Hematopoietic multipotent progenitor cell treated with erythropoietin and hydrocortisone succinate and interleukin-3 and kit ligand, for 6 days (in vitro differentiated cells): ENCODE measurements at regions not wholly inside any gene's neighbourhood (a gene's known extent, or its start where the extent isn't known, plus 50 kb on each side); places are given as distances from the start of the nearest gene placed in this dataset.

Experiments
- DNase-seq: peaks from one replicate; pipeline ENCODE4 v3.0.0-alpha.2; 2015

GRCh38 chr4:38230821-38231563, 270.8 kb downstream of the PTTG2 start:
- DNase-seq, result no peak

GRCh38 chr4:38231626-38232025, 271.4 kb downstream of the PTTG2 start:
- DNase-seq, result no peak

GRCh38 chr4:38232741-38233140, 272.5 kb downstream of the PTTG2 start:
- no peak for DNase-seq

- no peak for DNase-seq
Measured at GRCh38 chr4:38233727-38234480, 273.7 kb downstream of the PTTG2 start.

GRCh38 chr4:38235354-38235753, 275.2 kb downstream of the PTTG2 start:
- no peak for DNase-seq

GRCh38 chr4:38236003-38236402, 275.8 kb downstream of the PTTG2 start:
- no peak for DNase-seq

- DNase-seq, result no peak
Measured at GRCh38 chr4:38236503-38236902, 276.3 kb downstream of the PTTG2 start.

GRCh38 chr4:38237139-38237538, 276.9 kb downstream of the PTTG2 start:
- DNase-seq, result no peak

- no peak for DNase-seq
Measured at GRCh38 chr4:38241541-38241940, 281.3 kb downstream of the PTTG2 start.

- DNase-seq, result no peak
Measured at GRCh38 chr4:38242101-38242500, 281.9 kb downstream of the PTTG2 start.

GRCh38 chr4:38242822-38243387, 282.7 kb downstream of the PTTG2 start:
- peak; percentile 53 for DNase-seq

GRCh38 chr4:38243388-38244053, 283.3 kb downstream of the PTTG2 start:
- DNase-seq, result no peak

- no peak for DNase-seq
Measured at GRCh38 chr4:38254825-38255224, 294.6 kb downstream of the PTTG2 start.

- no peak for DNase-seq
Measured at GRCh38 chr4:38255572-38255971, 295.4 kb downstream of the PTTG2 start.

- DNase-seq, result no peak
Measured at GRCh38 chr4:38266616-38267015, 306.4 kb downstream of the PTTG2 start.

- DNase-seq, result no peak
Measured at GRCh38 chr4:38268108-38268820, 308.1 kb downstream of the PTTG2 start.

GRCh38 chr4:38268837-38269236, 308.6 kb downstream of the PTTG2 start:
- no peak for DNase-seq

GRCh38 chr4:38273407-38273806, 313.2 kb downstream of the PTTG2 start:
- DNase-seq, result no peak

- no peak for DNase-seq
Measured at GRCh38 chr4:38275331-38276100, 315.3 kb downstream of the PTTG2 start.

GRCh38 chr4:38278255-38278654, 318.1 kb downstream of the PTTG2 start:
- DNase-seq, result no peak

- DNase-seq, result no peak
Measured at GRCh38 chr4:38279077-38279476, 318.9 kb downstream of the PTTG2 start.
